Fibroblast of lung (primary cell): ENCODE measurements at regions not wholly inside any gene's neighbourhood (a gene's known extent, or its start where the extent isn't known, plus 50 kb on each side); places are given as distances from the start of the nearest gene placed in this dataset.

ENCODE experiments used
- CTCF ChIP-seq, 2 donors: IDR thresholded peaks in 1 of 2; conservative IDR thresholded peaks in 1 of 2; 1 replicate in 1 of 2; 2 replicates in 1 of 2; pipeline ENCODE4 v1.5.1; 2011 to 2012; ENCODE audit warnings: low read length in 2 of 2, control low read depth in 1 of 2, inconsistent platforms in 1 of 2, low read depth in 1 of 2, mild to moderate bottlenecking in 1 of 2
- EZH2 ChIP-seq: IDR thresholded peaks from 2 replicates; pipeline ENCODE4 v1.5.1; 2012; ENCODE audit warnings: low read length, control low read depth, mild to moderate bottlenecking; ENCODE audit errors: missing control alignments

- TF ChIP-seq CTCF (conservative IDR thresholded peaks at IDR 0.05 in 1 of 2, IDR thresholded peaks at IDR 0.05 in 1 of 2; ENCODE audit: low read depth in 1 of 2, low read length in 2 of 2) (no peak), EZH2 (no peak)
These were observed 867.1 kb downstream of the BRD1 start for GRCh38 chr22:48960576-48960975.
